Epidermal melanocyte (primary cell): ENCODE measurements at regions not wholly inside any gene's neighbourhood (a gene's known extent, or its start where the extent isn't known, plus 50 kb on each side); places are given as distances from the start of the nearest gene placed in this dataset.
"Not testable (repeated sequence)": the region's sequence is repeated elsewhere in the genome, so short reads cannot be mapped to it uniquely, and the experiment has no call there.

Experiments
- DNase-seq: peaks from one replicate; pipeline ENCODE4 v3.0.0; 2011; ENCODE audit warnings: low spot score; ENCODE audit not compliant: insufficient read length

GRCh38 chr1:66424530-66424929 lies 109.4 kb upstream of the SGIP1 start:
- not testable (repeated sequence) for DNase-seq

DNA sequence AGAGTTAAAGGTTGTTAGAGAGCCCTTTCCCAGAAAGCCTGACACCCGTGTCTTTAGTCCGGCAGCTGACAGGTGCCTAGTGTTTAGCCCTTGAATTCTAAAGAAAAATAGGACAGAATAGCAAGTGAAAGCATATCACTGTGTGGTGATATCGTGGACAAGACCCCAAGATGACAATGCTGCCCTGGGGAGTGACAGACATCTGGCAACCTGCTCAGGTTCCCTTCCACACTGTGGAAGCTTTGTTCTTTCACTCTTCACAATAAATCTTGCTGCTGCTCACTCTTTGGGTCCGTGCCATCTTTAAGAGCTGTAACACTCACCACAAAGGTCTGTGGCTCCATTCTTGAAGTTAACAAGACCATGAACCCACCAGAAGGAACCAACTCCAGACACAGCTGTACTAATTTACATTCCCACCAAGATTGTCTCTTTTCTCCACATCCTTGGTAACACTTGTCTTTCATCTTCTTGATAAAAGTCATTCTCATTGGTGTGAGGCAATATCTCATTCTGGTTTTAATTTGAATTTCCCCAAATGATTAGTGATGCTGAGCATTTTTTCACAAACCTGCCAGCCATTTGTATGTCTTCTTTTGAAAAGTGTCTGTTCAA lies 107.6 kb upstream of the SGIP1 start:
- no peak for DNase-seq

GRCh38 chr1:66430815-66431214 lies 103.1 kb upstream of the SGIP1 start:
- not testable (repeated sequence) for DNase-seq

- DNase-seq, result no peak
Measured at GRCh38 chr1:66431999-66432398, 102.0 kb upstream of the SGIP1 start.

GRCh38 chr1:66433611-66434010 lies 100.3 kb upstream of the SGIP1 start:
- no peak for DNase-seq

DNA sequence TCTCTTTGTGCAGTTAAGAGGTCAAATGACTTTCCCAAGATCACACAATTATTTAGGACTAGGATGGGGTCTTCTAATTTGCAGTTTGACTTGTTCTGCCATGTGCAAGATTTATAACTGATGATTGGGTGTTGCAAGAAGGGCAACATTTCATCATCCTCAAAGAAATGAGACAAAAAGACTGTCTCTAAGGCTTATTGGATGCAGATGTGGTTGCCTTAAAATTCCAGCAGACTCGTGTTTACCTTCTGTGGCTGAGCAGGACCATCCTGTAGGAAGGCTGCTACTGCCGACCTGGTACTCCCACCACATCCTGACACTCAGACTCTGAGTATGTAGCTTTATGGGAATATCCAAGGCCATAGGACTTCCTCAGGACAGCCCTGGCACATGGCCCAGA lies 99.9 kb upstream of the SGIP1 start:
- no peak for DNase-seq

DNA sequence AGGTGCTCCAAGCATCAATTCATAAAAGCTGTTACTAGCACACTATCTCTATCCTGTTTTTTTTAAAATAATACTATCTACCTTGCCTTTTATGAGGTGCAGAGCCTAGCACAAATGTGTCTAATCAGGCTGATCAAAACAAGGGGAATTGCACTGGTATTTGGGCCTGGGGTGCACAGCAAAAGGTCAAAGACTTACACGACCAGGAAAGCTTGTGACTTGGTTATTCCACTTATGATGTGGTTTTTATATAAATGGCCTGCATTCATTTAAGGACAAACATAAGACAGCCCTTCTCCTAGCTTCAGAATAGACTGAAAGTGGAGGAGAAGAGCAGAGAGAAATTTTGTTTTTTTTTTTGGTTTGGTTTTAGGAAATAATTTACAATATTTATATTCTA lies 98.4 kb upstream of the SGIP1 start:
- DNase-seq, result no peak

- DNase-seq, result no peak
Measured at GRCh38 chr1:66436378-66437135, 97.4 kb upstream of the SGIP1 start.

DNA sequence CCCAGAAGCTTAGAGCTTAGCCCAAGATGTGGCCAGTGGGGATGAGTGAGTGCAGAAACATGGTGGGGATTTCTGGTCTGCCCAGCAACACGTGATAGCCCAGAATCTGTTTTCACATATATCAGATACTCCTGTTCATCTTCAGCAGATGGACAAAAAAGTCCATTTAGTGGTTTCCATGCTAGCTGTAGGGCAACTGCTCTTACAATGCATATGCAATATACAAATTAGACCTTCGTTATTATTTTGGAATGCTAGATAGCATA lies 96.9 kb upstream of the SGIP1 start:
- no peak for DNase-seq

GRCh38 chr1:66438062-66438461 lies 95.9 kb upstream of the SGIP1 start:
- DNase-seq, result no peak

GRCh38 chr1:66438501-66438900 lies 95.5 kb upstream of the SGIP1 start:
- no peak for DNase-seq

GRCh38 chr1:66439031-66439740 lies 94.8 kb upstream of the SGIP1 start:
- no peak for DNase-seq

DNA sequence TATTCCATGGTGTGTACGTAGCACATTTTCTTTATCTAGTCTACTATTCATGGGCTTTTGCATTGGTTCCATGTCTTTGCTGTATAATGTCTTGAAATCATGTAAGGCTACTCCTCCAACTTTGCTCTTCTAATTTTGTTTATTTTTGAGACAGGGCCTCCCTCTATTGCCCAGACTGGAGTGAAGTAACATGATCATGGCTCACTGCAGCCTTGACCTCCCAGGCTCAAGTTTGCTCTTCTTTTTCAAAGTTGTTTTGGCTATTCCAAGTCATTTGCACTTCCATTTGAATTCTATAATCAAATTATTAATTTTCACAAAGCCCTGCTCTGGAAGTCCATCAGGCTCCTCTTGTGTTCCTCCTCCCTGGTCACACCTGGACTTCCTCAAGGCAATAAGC lies 90.2 kb upstream of the SGIP1 start:
- no peak for DNase-seq

GRCh38 chr1:66444438-66445265 lies 89.3 kb upstream of the SGIP1 start:
- DNase-seq, result no peak

- DNase-seq, result no peak
Measured at GRCh38 chr1:66445492-66446181, 88.3 kb upstream of the SGIP1 start.

DNA sequence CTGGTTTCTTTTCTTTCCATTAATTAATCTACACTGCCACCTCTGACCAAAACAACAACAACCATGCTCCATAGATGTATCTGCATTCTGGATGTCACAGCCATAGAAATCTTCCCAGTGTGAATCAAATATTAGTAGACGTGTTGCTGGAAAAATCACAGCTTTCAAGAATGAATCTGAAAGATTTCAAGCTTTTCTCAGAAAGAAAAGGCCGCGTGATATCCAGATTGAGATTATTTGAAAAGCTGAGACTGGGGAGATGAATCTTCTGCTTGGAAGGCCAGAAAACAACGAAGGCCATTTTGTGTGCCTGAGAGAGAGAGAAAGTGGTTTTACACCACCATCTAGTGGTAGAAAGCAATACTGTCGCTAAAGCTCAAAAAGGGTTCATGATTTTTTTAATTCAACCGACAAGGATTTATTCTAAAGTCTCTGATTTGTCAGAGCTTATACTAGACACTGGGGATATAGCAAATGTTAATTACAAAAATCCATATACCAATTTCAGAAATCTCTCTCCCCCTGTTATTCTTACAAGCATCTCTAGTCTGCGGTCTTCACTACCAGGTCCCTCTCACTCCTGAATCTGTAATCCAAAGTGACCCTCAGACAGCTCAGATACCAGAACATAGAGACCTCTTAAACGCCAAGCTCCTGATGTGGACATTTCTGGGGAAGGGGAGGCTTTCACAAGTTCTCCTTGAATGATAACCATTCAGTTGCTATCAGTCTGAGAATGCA lies 87.5 kb upstream of the SGIP1 start:
- peak; percentile 76 for DNase-seq

GRCh38 chr1:66450043-66450514 lies 83.9 kb upstream of the SGIP1 start:
- DNase-seq, result no peak

- no peak for DNase-seq
Measured at GRCh38 chr1:66450847-66451246, 83.1 kb upstream of the SGIP1 start.

- DNase-seq, result no peak
Measured at GRCh38 chr1:66452162-66452561, 81.8 kb upstream of the SGIP1 start.

DNA sequence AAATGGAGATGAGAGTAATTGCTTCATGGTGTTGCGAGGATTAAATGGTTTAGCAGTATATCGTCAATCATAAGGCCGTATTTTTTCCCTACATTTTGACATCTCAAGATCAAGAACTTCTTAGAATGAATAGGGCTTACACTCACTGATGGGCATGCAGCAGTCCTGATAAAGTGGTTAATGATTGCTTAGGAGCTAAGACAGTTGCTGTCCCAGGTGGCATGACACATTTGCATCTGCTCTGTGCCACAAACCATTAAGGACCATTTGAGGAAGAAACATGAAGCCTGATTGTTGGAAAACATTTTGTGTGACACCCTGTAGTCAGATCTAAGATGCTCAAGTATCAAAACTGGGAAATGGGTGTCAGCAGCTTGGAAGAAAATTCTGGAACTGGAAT lies 81.0 kb upstream of the SGIP1 start:
- DNase-seq, result no peak

- no peak for DNase-seq
Measured at GRCh38 chr1:66455446-66455845, 78.5 kb upstream of the SGIP1 start.
